PFSK-1 (cell line): ENCODE measurements at regions not wholly inside any gene's neighbourhood (a gene's known extent, or its start where the extent isn't known, plus 50 kb on each side); places are given as distances from the start of the nearest gene placed in this dataset.

Experiments
- FOXP2 ChIP-seq: optimal IDR thresholded peaks from 2 replicates; pipeline ENCODE3; 2011; ENCODE audit warnings: borderline replicate concordance, control low read depth, inconsistent platforms; ENCODE audit not compliant: insufficient read depth; ENCODE audit errors: extremely low read length, extremely low read depth
- POLR2AphosphoS5 ChIP-seq: IDR thresholded peaks from 2 replicates; pipeline ENCODE4 v1.6.1; 2012; ENCODE audit warnings: low read depth, mild to moderate bottlenecking, control low read depth, low read length, moderate library complexity
- SIN3A ChIP-seq: IDR thresholded peaks from 2 replicates; pipeline ENCODE4 v1.6.1; 2012; ENCODE audit warnings: mild to moderate bottlenecking, low read length, moderate library complexity, borderline replicate concordance; ENCODE audit not compliant: insufficient read depth
- TAF1 ChIP-seq: IDR thresholded peaks from 2 replicates; pipeline ENCODE4 v1.6.1; 2012; ENCODE audit warnings: low read length, control low read depth, borderline replicate concordance; ENCODE audit not compliant: insufficient read depth
- TF ChIP-seq, protein P1 (sequence below), 2 experiments: IDR thresholded peaks; 2 replicates each; pipeline versions ENCODE4 v1.6.1 to v1.8.0; 2011 to 2012; ENCODE audit warnings: low read depth in 2 of 2, low read length in 2 of 2, control low read depth in 1 of 2, inconsistent platforms in 1 of 2, mild to moderate bottlenecking in 1 of 2, moderate library complexity in 1 of 2; ENCODE audit not compliant: insufficient read depth in 1 of 2

DNA sequence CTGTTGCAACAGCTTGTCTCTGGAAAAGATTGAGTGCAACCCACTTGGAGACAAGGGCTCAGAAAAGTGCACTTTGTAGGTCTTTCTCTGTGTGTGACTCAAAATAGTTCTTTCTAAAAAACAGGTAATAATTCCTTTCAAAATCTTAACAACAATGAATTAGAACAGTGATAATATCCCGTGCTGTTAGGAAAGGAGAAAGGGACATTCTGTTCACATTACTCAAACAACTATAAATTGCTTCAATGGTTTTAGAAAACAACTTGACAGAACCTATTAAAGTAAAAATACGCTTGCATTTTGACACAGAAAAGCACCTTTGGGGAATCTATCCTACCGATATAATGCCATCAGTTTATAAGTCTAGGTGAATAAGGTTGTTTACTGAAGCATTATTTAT lies 468.1 kb upstream of the DPP6 start:
- TF ChIP-seq FOXP2: no peak
- TF ChIP-seq POLR2AphosphoS5: no peak
- TF ChIP-seq SIN3A: no peak
- TF ChIP-seq, protein P1, sequence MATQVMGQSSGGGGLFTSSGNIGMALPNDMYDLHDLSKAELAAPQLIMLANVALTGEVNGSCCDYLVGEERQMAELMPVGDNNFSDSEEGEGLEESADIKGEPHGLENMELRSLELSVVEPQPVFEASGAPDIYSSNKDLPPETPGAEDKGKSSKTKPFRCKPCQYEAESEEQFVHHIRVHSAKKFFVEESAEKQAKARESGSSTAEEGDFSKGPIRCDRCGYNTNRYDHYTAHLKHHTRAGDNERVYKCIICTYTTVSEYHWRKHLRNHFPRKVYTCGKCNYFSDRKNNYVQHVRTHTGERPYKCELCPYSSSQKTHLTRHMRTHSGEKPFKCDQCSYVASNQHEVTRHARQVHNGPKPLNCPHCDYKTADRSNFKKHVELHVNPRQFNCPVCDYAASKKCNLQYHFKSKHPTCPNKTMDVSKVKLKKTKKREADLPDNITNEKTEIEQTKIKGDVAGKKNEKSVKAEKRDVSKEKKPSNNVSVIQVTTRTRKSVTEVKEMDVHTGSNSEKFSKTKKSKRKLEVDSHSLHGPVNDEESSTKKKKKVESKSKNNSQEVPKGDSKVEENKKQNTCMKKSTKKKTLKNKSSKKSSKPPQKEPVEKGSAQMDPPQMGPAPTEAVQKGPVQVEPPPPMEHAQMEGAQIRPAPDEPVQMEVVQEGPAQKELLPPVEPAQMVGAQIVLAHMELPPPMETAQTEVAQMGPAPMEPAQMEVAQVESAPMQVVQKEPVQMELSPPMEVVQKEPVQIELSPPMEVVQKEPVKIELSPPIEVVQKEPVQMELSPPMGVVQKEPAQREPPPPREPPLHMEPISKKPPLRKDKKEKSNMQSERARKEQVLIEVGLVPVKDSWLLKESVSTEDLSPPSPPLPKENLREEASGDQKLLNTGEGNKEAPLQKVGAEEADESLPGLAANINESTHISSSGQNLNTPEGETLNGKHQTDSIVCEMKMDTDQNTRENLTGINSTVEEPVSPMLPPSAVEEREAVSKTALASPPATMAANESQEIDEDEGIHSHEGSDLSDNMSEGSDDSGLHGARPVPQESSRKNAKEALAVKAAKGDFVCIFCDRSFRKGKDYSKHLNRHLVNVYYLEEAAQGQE (IDR thresholded peaks at IDR 0.05; ENCODE audit: insufficient read depth in 1 of 2, low read depth in 2 of 2, low read length in 2 of 2): no peak
- TF ChIP-seq TAF1: no peak

DNA sequence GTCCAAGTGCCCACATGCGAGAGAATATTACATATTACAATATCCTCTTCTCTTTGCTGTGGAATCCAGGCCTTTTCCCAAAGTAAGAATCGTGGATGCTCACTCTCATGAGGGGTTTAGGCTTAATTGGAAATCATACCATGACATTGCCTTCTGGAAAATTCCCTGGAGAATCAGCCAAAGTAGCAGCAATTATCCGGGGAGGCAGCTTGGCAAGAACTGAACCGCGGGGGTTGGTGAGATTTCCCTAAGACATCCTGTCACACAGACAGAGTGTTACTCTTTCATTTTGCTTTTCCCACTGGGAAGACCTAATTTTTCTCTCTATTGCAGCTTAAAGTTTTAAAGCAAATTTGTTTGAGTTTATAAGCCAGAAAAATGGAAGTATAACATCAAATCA lies 463.6 kb upstream of the DPP6 start:
- TF ChIP-seq POLR2AphosphoS5: no peak
- no peak for TF ChIP-seq FOXP2
- TF ChIP-seq, protein P1 (IDR thresholded peaks at IDR 0.05; ENCODE audit: insufficient read depth in 1 of 2, low read depth in 2 of 2, low read length in 2 of 2): no peak
- TF ChIP-seq SIN3A: no peak
- no peak for TF ChIP-seq TAF1

DNA sequence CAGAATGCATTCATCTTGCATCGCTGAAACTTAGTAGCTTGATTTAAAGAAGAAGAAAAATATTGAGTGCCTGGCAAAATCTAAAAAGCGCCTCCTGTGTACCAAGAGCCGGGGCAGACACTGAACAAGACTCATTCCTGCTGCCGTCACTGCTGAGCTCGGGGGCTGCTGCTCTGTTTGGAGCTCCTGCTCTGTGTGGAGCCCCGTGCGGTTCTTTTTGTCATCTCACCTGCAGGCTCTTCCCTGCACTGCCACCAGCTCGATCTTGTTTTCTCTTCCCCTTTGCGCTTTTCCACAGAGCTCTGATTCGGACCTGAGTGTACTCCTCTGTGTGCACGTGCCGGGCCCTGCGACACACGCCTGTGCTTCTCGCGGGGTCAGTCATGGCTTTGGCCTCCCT lies 462.1 kb upstream of the DPP6 start:
- TF ChIP-seq TAF1 (no peak), SIN3A (no peak), FOXP2 (no peak), POLR2AphosphoS5 (no peak)
- TF ChIP-seq, protein P1 (IDR thresholded peaks at IDR 0.05; ENCODE audit: insufficient read depth in 1 of 2, low read depth in 2 of 2, low read length in 2 of 2): no peak

DNA sequence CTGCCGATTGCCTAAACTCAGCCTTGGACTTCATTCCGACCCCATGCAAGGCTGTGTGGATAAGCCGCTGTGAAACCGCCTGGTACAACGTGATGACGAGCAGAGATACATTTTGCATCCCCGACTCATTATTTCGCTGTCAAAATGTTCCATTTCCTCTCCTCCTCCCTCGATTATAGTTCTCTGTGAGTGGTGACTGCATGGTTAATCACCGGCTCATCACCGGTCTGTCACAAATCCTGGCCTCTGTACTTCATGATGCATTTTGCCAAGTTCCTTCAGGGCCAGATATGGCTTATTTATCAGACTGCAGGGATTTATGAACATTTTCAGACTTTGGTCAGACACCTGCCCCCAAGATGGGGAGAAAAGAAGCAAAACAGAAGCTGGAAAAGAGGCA lies 461.6 kb upstream of the DPP6 start:
- TF ChIP-seq TAF1 (no peak), POLR2AphosphoS5 (no peak), SIN3A (no peak), FOXP2 (no peak)
- TF ChIP-seq, protein P1 (IDR thresholded peaks at IDR 0.05; ENCODE audit: insufficient read depth in 1 of 2, low read depth in 2 of 2, low read length in 2 of 2): no peak

DNA sequence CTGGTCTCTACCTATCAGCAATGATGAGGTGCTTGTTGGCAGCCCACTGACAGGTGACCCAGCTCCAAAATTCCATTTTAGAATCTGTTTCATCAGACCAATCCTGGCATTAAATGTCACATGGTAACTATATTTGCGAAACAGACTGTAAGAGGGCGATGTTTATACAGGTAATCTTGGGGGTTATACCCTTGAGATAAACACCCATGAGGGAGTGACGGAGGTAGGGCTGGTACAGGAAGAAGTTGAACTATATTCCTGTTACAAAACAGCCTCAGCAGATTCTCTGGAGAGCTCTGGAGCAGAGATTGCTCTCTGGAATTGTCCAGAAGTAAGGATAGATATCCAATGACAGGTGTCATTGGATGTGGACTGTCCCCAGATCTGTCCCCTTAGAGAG lies 444.8 kb upstream of the DPP6 start:
- TF ChIP-seq POLR2AphosphoS5 (no peak), FOXP2 (no peak), SIN3A (no peak), TAF1 (no peak)
- TF ChIP-seq, protein P1 (IDR thresholded peaks at IDR 0.05; ENCODE audit: insufficient read depth in 1 of 2, low read depth in 2 of 2, low read length in 2 of 2): no peak
